ENCODE measurements at regions not wholly inside any gene's neighbourhood (a gene's known extent, or its start where the extent isn't known, plus 50 kb on each side); places are given as distances from the start of the nearest gene placed in this dataset.

- TF ChIP-seq, protein P1, sequence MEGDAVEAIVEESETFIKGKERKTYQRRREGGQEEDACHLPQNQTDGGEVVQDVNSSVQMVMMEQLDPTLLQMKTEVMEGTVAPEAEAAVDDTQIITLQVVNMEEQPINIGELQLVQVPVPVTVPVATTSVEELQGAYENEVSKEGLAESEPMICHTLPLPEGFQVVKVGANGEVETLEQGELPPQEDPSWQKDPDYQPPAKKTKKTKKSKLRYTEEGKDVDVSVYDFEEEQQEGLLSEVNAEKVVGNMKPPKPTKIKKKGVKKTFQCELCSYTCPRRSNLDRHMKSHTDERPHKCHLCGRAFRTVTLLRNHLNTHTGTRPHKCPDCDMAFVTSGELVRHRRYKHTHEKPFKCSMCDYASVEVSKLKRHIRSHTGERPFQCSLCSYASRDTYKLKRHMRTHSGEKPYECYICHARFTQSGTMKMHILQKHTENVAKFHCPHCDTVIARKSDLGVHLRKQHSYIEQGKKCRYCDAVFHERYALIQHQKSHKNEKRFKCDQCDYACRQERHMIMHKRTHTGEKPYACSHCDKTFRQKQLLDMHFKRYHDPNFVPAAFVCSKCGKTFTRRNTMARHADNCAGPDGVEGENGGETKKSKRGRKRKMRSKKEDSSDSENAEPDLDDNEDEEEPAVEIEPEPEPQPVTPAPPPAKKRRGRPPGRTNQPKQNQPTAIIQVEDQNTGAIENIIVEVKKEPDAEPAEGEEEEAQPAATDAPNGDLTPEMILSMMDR (IDR thresholded peaks at IDR 0.05; ENCODE audit: insufficient read depth, low read length, missing control alignments): no peak
- DNase-seq (ENCODE audit: low read depth, low spot score): no peak
- H3K4me3 ChIP-seq (ENCODE audit: low read depth, low read length): no peak overlapping the region
- ChIA-PET POLR2A (no interaction called here), CTCF (no interaction called here)
These were observed 932.8 kb upstream of the SORCS1 start for GRCh38 chr10:108097258-108097657.

DNA sequence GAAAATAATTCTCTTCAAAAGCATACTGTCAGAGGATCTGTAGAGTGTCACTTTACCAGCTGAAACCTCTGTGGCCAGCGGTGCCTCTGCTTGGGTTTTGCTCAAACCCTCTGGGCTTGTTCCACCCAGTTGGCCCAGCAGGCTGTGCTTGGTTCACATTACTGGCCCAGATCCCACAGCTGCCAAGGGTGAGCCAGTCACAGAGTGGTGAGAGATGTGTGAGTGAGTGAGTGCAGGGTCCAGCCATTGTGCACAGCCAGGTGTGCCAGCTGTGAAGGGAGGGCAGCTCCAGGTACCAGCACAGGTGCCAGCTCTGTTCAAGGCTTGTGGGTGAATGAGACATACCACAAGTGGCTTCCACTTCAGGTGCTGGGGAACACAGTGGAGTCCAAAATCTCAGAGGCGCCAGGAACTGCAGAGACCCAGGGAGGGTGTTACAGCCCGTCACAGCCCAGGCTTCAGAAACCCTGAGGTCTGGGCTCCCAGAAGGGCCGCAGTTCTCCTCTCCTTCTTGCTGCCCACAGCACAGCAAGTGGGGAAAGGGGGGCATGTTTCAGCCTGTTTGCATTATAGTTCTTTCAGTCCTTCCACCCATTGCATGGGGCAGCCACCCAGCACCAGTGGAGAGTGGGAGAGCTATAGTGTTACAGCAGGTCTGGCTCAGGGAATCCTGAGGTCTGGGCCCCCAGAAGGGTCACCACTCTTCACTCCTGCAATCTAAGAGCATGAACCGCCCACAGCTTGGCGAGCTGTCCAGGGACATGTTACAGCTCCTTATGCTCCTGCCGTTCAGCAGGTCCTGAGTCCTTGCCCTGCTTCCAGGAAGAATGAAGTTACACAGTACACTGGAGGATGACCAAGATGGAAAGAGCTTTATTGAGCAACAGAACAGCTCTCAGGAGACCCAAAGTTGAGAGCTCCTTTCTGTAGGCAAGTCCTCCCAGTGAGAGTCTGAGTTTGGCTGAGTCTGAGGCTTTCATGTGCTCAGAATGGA is 931.7 kb upstream of the SORCS1 start:
- no peak for DNase-seq (ENCODE audit: low read depth, low spot score)
- ChIA-PET CTCF (no interaction called here), POLR2A (no interaction called here)
- TF ChIP-seq, protein P1 (IDR thresholded peaks at IDR 0.05; ENCODE audit: insufficient read depth, low read length, missing control alignments): no peak
- H3K4me3 ChIP-seq (ENCODE audit: low read depth, low read length): no peak overlapping the region

DNA sequence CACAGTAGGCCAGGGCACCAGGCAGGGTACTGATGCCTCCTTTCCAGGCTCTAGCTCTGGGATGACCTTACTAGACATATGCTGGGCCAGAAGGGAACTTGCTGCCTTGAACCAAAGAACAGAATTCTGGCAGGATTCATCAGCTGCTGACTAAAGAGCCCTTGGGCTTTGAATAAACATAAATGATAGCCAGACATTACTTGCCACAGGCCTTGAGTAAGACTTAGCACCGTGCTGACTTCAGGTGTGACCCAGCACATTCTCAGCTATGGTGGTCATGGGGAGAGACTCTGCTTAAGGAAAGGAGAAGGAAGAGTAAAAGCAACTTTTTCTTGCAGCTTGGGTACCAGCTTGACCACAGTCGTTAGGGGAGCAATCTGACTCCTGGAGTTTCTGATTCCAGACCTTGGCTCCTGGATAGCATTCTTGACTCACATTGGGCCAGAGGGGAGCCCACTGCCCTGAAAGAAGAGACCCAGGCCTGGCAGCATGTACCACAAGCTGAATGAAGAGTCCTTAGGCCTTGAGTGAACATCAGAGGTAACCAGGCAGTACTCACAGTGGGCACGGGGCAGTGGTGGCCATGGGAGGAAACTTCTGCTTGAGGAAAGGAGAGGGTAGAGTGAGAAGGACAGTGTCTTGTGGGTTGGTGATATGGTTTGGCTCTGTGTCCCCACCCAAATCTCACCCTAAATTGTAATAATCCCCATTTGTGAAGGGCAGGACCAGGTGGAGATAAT is 926.1 kb upstream of the SORCS1 start:
- POLR2A ChIA-PET: no interaction called here
- CTCF ChIA-PET: no interaction called here

DNA sequence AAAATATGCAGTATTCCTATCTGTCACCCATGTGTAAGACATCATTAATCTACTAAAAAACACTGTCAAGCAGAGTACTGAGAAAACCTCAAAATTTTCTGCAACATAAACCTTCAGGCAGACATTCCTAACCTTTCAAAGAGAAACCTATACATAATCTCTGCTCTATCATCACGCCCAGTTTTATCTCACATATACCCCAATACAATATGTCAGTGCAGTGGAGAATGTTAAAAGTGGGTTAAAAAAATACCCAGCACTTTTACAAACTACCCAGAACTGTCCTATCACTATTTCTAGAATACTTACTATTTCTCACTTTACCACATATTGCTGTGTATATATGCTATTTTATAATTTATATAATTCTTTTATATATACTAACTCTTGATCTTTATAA is 922.0 kb upstream of the SORCS1 start:
- DNase-seq (ENCODE audit: low read depth, low spot score): no peak
- POLR2A ChIA-PET: no interaction called here
- TF ChIP-seq, protein P1 (IDR thresholded peaks at IDR 0.05; ENCODE audit: insufficient read depth, low read length, missing control alignments): no peak
- CTCF ChIA-PET: no interaction called here
- H3K4me3 ChIP-seq (ENCODE audit: low read depth, low read length): no peak overlapping the region

More for the DNA sequence above, 926.1 kb upstream of the SORCS1 start:
- no peak for DNase-seq (ENCODE audit: low read depth, low spot score)
- TF ChIP-seq, protein P1 (IDR thresholded peaks at IDR 0.05; ENCODE audit: insufficient read depth, low read length, missing control alignments): no peak
- no peak overlapping the region for H3K4me3 ChIP-seq (ENCODE audit: low read depth, low read length)

- CTCF ChIA-PET: no interaction called here
- POLR2A ChIA-PET: no interaction called here
- H3K4me3 ChIP-seq (ENCODE audit: low read depth, low read length): no peak overlapping the region
- no peak for DNase-seq (ENCODE audit: low read depth, low spot score)
- TF ChIP-seq, protein P1 (IDR thresholded peaks at IDR 0.05; ENCODE audit: insufficient read depth, low read length, missing control alignments): no peak
These were observed 918.1 kb upstream of the SORCS1 start for GRCh38 chr10:108082596-108082995.

GRCh38 chr10:108078263-108078662 is 913.8 kb upstream of the SORCS1 start:
- no peak for DNase-seq (ENCODE audit: low read depth, low spot score)

More at GRCh38 chr10:108078263-108078662, 913.8 kb upstream of the SORCS1 start:
- POLR2A ChIA-PET: no interaction called here
- CTCF ChIA-PET: no interaction called here
- TF ChIP-seq, protein P1 (IDR thresholded peaks at IDR 0.05; ENCODE audit: insufficient read depth, low read length, missing control alignments): no peak
- no peak overlapping the region for H3K4me3 ChIP-seq (ENCODE audit: low read depth, low read length)

Measured in AG04449 (cell line).